Keratinocyte (primary cell): ENCODE measurements at regions not wholly inside any gene's neighbourhood (a gene's known extent, or its start where the extent isn't known, plus 50 kb on each side); places are given as distances from the start of the nearest gene placed in this dataset.

Experiments used
- EZH2 ChIP-seq: IDR thresholded peaks from one replicate; pipeline ENCODE4 v1.6.1; 2012; ENCODE audit warnings: inconsistent platforms, mild to moderate bottlenecking, low read length, moderate library complexity
- TF ChIP-seq, protein P1 (sequence below), 3 experiments: IDR thresholded peaks in 1 of 3; conservative IDR thresholded peaks in 1 of 3; optimal IDR thresholded peaks in 1 of 3; 2 replicates in 2 of 3; 3 replicates in 1 of 3; pipeline versions ENCODE3 to v1.5.1; 2011; ENCODE audit warnings: low read length in 3 of 3, mild to moderate bottlenecking in 3 of 3, moderate library complexity in 2 of 3, control low read depth in 1 of 3, inconsistent platforms in 1 of 3; ENCODE audit not compliant: insufficient read depth in 2 of 3; ENCODE audit errors: extremely low read depth in 1 of 3

DNA sequence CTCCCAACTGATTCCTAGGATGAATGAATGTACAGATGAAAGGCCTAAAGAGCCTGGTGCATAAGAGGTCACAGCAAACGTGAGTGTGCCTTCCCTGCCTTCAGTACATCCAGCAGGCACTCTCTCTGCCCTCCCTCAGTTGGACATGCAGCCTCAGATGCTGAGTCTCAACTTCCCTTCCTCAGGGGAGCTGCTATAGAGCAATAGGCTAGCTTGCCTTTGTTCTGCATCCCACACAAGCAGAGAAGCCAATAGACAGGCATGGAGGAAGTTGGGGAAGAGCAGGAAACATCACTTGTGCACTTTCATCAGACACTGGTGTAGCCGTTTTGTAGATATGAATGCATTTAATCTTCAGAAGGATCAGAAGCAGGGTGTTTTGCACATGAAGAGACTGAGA lies 147.5 kb upstream of the THBS1 start:
- TF ChIP-seq, protein P1, sequence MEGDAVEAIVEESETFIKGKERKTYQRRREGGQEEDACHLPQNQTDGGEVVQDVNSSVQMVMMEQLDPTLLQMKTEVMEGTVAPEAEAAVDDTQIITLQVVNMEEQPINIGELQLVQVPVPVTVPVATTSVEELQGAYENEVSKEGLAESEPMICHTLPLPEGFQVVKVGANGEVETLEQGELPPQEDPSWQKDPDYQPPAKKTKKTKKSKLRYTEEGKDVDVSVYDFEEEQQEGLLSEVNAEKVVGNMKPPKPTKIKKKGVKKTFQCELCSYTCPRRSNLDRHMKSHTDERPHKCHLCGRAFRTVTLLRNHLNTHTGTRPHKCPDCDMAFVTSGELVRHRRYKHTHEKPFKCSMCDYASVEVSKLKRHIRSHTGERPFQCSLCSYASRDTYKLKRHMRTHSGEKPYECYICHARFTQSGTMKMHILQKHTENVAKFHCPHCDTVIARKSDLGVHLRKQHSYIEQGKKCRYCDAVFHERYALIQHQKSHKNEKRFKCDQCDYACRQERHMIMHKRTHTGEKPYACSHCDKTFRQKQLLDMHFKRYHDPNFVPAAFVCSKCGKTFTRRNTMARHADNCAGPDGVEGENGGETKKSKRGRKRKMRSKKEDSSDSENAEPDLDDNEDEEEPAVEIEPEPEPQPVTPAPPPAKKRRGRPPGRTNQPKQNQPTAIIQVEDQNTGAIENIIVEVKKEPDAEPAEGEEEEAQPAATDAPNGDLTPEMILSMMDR (optimal IDR thresholded peaks at IDR 0.05 in 1 of 3, IDR thresholded peaks at IDR 0.05 in 1 of 3, conservative IDR thresholded peaks at IDR 0.05 in 1 of 3; ENCODE audit: extremely low read depth in 1 of 3, insufficient read depth in 2 of 3, low read length in 3 of 3) = no peak
- no peak for TF ChIP-seq EZH2
